ENCODE measurements at regions not wholly inside any gene's neighbourhood (a gene's known extent, or its start where the extent isn't known, plus 50 kb on each side); places are given as distances from the start of the nearest gene placed in this dataset.

- Histone ChIP-seq H3K9ac (ENCODE audit: insufficient read depth, low read depth, low read length) (no peak overlapping the region), H3K9me3 (ENCODE audit: low read length) (peaks cover under 1% of the 10 kb centered on the region; the same call in 1 of the 2 replicates), H4K20me1 (ENCODE audit: insufficient read depth, low read length) (no peaks in the 10 kb centered on the region), H2AFZ (ENCODE audit: low read length) (no peak overlapping the region), H3K4me2 (ENCODE audit: low read depth, low read length) (no peak overlapping the region), H3K4me1 (ENCODE audit: insufficient read depth, low read length) (no peaks in the 10 kb centered on the region), H3K4me3 (replicated peaks in 1 of 3; ENCODE audit: insufficient read depth in 1 of 3, low read depth in 2 of 3, low read length in 3 of 3) (no peak overlapping the region), H3K79me2 (ENCODE audit: insufficient read depth, low read length) (no peaks in the 10 kb centered on the region), H3K36me3 (replicated peaks in 1 of 2; ENCODE audit: control insufficient read depth in 1 of 2, insufficient read depth in 2 of 2, low read length in 2 of 2) (no peaks in the 10 kb centered on the region), H3K27me3 (ENCODE audit: control insufficient read depth in 1 of 2, insufficient read depth in 2 of 2, low read length in 2 of 2) (no peaks in the 10 kb centered on the region), H3K27ac (ENCODE audit: extremely low read length, insufficient read depth, low read length) (no peak overlapping the region)
- 15% methylated on average over 4 of the region's 5 CpGs for WGBS (ENCODE audit: low lambda C conversion rate)
- intact Hi-C loops (cut with micrococcal nuclease; ENCODE audit: unreplicated experiment) = no loop called here
- CTCF ChIA-PET (ENCODE audit: low intra/inter-chr PET ratio, low total read pairs) = no interaction called here
- in situ Hi-C loops (cut with HindIII; ENCODE audit: extremely low pct_ligation_motif_present, low pct_unique_long_range_greater_than_20kb) = no loop called here
- FAIRE-seq (no peak), ATAC-seq (no peak), DNase-seq (ENCODE audit: low spot score) (no peak)
- no TSS peak for BruUV-seq (replicated peaks)
- TF ChIP-seq, protein P1, sequence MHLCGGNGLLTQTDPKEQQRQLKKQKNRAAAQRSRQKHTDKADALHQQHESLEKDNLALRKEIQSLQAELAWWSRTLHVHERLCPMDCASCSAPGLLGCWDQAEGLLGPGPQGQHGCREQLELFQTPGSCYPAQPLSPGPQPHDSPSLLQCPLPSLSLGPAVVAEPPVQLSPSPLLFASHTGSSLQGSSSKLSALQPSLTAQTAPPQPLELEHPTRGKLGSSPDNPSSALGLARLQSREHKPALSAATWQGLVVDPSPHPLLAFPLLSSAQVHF (CRISPR knock-in tag; IDR thresholded peaks at IDR 0.05) = no peak
- TF ChIP-seq ZNF720 (CRISPR knock-in tag; IDR thresholded peaks at IDR 0.05) (no peak), ARNT (IDR thresholded peaks at IDR 0.05) (no peak), AGO1 (IDR thresholded peaks at IDR 0.05; ENCODE audit: low read depth, low read length, poor library complexity, severe bottlenecking) (no peak), BCL6 (CRISPR knock-in tag; IDR thresholded peaks at IDR 0.05) (no peak), ZNF572 (CRISPR knock-in tag; IDR thresholded peaks at IDR 0.05) (no peak), ZNF232 (CRISPR knock-in tag; IDR thresholded peaks at IDR 0.05; ENCODE audit: borderline replicate concordance) (no peak), E2F1 (CRISPR knock-in tag; IDR thresholded peaks at IDR 0.05) (no peak), NFYC (CRISPR knock-in tag; IDR thresholded peaks at IDR 0.05) (no peak)
- TF ChIP-seq, protein P2, sequence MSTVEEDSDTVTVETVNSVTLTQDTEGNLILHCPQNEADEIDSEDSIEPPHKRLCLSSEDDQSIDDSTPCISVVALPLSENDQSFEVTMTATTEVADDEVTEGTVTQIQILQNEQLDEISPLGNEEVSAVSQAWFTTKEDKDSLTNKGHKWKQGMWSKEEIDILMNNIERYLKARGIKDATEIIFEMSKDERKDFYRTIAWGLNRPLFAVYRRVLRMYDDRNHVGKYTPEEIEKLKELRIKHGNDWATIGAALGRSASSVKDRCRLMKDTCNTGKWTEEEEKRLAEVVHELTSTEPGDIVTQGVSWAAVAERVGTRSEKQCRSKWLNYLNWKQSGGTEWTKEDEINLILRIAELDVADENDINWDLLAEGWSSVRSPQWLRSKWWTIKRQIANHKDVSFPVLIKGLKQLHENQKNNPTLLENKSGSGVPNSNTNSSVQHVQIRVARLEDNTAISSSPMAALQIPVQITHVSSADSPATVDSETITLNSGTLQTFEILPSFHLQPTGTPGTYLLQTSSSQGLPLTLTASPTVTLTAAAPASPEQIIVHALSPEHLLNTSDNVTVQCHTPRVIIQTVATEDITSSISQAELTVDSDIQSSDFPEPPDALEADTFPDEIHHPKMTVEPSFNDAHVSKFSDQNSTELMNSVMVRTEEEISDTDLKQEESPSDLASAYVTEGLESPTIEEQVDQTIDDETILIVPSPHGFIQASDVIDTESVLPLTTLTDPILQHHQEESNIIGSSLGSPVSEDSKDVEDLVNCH (CRISPR knock-in tag; IDR thresholded peaks at IDR 0.05) = no peak
- POLR2A ChIA-PET = no interaction called here
Measured at GRCh38 chr11:115787302-115787701, 283.1 kb upstream of the CADM1 start.

All from HepG2 (cell line).